Upper lobe of left lung (tissue), 4 donors: ENCODE measurements at regions not wholly inside any gene's neighbourhood (a gene's known extent, or its start where the extent isn't known, plus 50 kb on each side); places are given as distances from the start of the nearest gene placed in this dataset.

Experiments used
- CTCF ChIP-seq, 6 experiments: fragments of 450-650 bp in 4 of 6; fragments of 200-600 bp in 2 of 6; sonication (generic) in 2 of 6; IDR thresholded peaks; one replicate each; pipeline ENCODE4 v1.5.1; 2016 to 2019; ENCODE audit warnings: antibody characterized with exemption in 6 of 6
- POLR2A ChIP-seq, 4 donors: fragments of 450-650 bp; IDR thresholded peaks; one replicate each; pipeline ENCODE4 v1.5.1; 2016 to 2017; ENCODE audit warnings: antibody characterized with exemption in 4 of 4, mild to moderate bottlenecking in 2 of 4

- TF ChIP-seq POLR2A (IDR thresholded peaks at IDR 0.05) (no peak), CTCF (IDR thresholded peaks at IDR 0.05) (no peak)
Measured at GRCh38 chr16:86685076-86685475, 106.7 kb downstream of the FOXL1 start.
